Omental fat pad (tissue), 3 donors: ENCODE measurements at regions not wholly inside any gene's neighbourhood (a gene's known extent, or its start where the extent isn't known, plus 50 kb on each side); places are given as distances from the start of the nearest gene placed in this dataset.
"Not testable (repeated sequence)": the region's sequence is repeated elsewhere in the genome, so short reads cannot be mapped to it uniquely, and the experiment has no call there.

Source experiments
- ATAC-seq: fragments of 150-250 bp; one replicate; pipeline ENCODE4 v1.9.1; 2016; ENCODE audit warnings: mild to moderate bottlenecking, moderate library complexity; ENCODE audit not compliant: low FRiP score
- DNase-seq: peaks from one replicate; pipeline ENCODE4 v3.0.0-alpha.2; 2019; ENCODE audit warnings: low spot score
- TF ChIP-seq, protein P1 (sequence below), 3 donors: fragments of 450-650 bp; IDR thresholded peaks; one replicate each; pipeline ENCODE4 v1.5.1; 2016 to 2017; ENCODE audit warnings: antibody characterized with exemption in 3 of 3, mild to moderate bottlenecking in 3 of 3, moderate library complexity in 2 of 3

GRCh38 chr9:26221290-26221689, 543.0 kb upstream of the TUSC1 start:
- TF ChIP-seq, protein P1, sequence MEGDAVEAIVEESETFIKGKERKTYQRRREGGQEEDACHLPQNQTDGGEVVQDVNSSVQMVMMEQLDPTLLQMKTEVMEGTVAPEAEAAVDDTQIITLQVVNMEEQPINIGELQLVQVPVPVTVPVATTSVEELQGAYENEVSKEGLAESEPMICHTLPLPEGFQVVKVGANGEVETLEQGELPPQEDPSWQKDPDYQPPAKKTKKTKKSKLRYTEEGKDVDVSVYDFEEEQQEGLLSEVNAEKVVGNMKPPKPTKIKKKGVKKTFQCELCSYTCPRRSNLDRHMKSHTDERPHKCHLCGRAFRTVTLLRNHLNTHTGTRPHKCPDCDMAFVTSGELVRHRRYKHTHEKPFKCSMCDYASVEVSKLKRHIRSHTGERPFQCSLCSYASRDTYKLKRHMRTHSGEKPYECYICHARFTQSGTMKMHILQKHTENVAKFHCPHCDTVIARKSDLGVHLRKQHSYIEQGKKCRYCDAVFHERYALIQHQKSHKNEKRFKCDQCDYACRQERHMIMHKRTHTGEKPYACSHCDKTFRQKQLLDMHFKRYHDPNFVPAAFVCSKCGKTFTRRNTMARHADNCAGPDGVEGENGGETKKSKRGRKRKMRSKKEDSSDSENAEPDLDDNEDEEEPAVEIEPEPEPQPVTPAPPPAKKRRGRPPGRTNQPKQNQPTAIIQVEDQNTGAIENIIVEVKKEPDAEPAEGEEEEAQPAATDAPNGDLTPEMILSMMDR (IDR thresholded peaks at IDR 0.05) = no peak
- ATAC-seq = no peak
- no peak for DNase-seq

- TF ChIP-seq, protein P1 (IDR thresholded peaks at IDR 0.05) = no peak
- ATAC-seq = no peak
These were observed 542.1 kb upstream of the TUSC1 start for GRCh38 chr9:26220367-26220766.

GRCh38 chr9:26219961-26220360, 541.7 kb upstream of the TUSC1 start:
- DNase-seq (no peak), ATAC-seq (no peak)
- TF ChIP-seq, protein P1 (IDR thresholded peaks at IDR 0.05) = no peak

More at GRCh38 chr9:26220367-26220766, 542.1 kb upstream of the TUSC1 start:
- DNase-seq = no peak

DNA sequence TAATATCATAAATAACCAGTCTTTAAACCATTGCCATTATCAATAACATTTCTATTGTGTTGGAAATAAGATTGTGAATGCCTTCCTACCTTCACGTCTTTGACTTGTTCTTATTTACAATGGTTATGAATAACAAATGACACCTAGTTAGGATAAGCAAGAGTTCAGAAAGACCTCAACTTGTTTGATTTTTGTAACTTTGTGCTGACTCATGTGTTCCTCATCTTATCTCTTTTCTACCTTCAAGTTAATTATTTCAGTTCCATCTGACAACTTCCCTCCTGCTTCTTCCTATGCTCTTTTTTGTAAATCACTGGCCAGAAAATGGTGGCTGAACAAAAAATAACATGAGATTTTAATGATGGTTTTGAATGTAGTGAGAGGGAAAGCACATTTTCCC, 538.5 kb upstream of the TUSC1 start:
- TF ChIP-seq, protein P1 (IDR thresholded peaks at IDR 0.05) = no peak
- DNase-seq (no peak), ATAC-seq (no peak)

GRCh38 chr9:26214713-26215444, 536.6 kb upstream of the TUSC1 start:
- not testable (repeated sequence) for DNase-seq, ATAC-seq

DNA sequence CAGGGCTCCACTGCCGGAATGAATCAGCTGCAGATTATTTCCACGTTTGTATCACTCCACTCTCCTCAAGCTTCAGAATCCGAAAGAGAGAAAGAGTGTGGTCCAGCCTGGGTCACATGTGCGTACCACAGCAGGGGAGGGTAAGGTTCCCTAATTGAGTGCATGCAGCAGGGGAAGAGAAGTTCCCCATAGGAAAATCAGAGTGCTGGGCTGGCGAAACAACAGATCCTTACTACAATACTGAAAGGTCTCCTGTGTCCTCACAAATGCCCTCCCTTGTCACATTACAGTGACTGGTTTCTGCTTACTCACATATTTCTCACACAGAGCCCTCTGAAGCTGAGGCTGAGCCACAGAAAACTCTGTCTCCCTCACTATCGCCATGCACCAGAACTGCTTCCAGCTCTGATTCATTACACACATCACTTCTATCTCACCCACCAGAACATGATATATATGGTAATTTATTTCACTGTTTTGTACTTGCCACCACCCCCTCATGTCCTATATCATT, 532.2 kb upstream of the TUSC1 start:
- ATAC-seq (peak; percentile 63), DNase-seq (no peak)
- TF ChIP-seq, protein P1 (IDR thresholded peaks at IDR 0.05) = no peak

DNA sequence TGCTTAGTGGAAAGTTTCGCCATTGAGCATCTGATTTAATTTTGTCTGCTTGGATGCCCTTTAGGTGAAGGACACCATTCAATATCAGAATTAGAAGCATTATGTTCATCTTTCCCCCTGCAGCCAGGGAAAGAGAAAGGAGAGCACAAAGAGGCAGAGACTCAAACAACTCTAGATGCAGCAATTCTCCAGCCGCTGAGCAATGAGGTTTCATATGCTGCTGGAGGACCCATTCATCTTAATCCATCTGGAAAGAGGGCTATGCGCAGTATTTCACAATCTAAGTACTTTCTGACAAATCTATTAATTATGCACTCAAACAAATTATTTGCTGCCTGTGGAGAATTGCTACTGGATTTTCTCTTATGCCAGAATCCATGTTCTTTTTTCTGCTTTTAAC, 527.0 kb upstream of the TUSC1 start:
- TF ChIP-seq, protein P1 (IDR thresholded peaks at IDR 0.05) = no peak
- no peak for ATAC-seq
- DNase-seq = no peak
